ENCODE measurements at regions not wholly inside any gene's neighbourhood (a gene's known extent, or its start where the extent isn't known, plus 50 kb on each side); places are given as distances from the start of the nearest gene placed in this dataset.
"Not testable (repeated sequence)": the region's sequence is repeated elsewhere in the genome, so short reads cannot be mapped to it uniquely, and the experiment has no call there.

DNA sequence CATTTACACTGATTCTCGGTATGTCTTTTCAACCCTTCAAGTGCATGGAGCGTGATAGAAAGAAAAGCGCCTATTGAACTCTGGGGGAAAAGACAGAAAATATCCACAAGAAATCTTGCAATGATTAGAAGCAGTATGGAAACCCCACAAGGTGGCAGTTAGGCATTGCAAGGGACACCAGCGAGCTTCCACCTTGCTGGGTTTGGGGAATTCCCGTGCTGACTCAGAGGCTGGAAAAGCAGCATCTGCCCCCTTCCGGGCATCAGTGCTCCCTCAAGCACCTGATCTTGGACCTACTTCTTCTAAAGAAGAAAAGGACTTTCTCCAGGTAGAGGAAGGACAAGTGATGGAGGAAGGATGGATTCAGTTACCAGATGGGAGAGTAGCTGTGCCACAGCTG, 73.9 kb upstream of the HMX1 start:
- TF ChIP-seq, protein P1, sequence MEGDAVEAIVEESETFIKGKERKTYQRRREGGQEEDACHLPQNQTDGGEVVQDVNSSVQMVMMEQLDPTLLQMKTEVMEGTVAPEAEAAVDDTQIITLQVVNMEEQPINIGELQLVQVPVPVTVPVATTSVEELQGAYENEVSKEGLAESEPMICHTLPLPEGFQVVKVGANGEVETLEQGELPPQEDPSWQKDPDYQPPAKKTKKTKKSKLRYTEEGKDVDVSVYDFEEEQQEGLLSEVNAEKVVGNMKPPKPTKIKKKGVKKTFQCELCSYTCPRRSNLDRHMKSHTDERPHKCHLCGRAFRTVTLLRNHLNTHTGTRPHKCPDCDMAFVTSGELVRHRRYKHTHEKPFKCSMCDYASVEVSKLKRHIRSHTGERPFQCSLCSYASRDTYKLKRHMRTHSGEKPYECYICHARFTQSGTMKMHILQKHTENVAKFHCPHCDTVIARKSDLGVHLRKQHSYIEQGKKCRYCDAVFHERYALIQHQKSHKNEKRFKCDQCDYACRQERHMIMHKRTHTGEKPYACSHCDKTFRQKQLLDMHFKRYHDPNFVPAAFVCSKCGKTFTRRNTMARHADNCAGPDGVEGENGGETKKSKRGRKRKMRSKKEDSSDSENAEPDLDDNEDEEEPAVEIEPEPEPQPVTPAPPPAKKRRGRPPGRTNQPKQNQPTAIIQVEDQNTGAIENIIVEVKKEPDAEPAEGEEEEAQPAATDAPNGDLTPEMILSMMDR (IDR thresholded peaks at IDR 0.05) = not testable (repeated sequence)
- TF ChIP-seq POLR2A (IDR thresholded peaks at IDR 0.05) = not testable (repeated sequence)
